ENCODE measurements at regions not wholly inside any gene's neighbourhood (a gene's known extent, or its start where the extent isn't known, plus 50 kb on each side); places are given as distances from the start of the nearest gene placed in this dataset.
"Not testable (repeated sequence)": the region's sequence is repeated elsewhere in the genome, so short reads cannot be mapped to it uniquely, and the experiment has no call there.

GRCh38 chr14:103271189-103271588 lies 62.8 kb upstream of the EIF5 start:
- DNase-seq, result no peak

DNA sequence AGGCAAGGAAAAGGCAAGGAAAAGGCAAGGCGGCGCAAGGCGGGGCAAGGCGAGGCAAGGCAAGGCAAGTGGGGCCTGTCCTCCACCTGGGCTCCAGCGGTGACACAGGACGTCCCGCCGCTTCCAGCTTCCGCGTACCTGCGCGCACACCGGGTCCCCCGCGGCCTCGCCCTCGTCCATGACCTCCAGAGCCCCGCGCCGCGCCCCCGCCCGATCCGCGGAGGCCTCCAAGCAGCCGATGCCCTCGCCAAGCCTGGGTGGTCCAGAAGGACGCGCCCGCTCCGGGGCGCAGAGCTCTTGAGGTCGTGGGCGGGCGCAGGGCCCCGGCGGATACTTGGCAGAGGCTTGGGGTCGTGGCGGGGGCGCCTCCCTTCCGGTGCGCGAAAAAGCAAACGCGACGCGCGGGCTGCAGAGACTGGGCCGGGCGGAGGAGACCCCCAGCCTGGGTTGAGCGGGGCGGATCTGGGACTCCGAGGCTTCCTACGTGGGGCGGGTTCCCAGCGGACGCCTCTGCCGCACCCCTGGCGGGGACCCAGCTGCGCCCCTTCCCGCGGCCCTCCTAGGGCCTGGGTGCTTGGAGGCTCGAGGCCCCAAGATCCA lies 60.8 kb upstream of the EIF5 start:
- DNase-seq, result no peak

DNA sequence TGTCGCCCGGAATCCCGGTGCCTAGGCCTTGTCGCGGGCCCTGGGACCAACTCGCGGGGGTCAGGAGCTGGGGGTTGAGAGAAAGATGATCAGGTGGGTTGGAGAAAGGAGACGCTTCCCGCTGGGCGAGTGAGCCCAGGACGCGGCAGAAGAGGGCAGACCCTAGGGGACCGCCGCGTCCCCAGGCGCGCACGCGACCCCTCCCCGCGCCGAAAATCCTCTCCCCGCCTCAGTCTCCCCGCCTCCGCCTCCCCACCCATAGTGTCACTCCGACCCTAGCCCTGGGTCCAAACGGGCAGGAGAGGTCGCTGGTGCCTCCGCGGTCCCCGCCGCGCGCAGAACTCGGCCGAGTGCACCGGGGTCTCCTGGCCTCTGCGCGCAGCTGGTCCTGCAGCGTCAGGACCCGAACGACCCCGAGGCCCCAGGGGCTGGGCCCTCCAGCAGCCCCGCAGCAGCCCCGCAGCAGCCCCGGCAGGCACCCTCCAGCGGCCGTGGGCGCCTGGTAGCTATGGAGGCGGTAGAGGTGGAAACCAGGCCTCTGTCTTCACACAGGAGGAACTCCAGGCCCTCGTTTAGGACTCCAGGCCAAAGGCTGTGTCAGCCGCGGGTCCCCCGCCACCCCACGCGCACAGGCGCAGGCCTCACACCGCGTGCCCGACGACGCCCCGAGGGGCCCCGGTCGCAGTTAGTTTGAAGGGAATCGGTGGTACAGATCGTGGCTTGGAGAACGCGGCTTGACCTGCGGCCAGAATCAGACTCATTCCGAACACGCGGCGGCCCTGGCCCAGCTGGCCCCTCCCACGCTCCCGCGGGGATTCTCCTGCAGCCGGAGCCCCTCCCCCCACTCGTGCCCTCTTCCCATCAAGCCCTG lies 60.1 kb upstream of the EIF5 start:
- DNase-seq, result no peak

DNA sequence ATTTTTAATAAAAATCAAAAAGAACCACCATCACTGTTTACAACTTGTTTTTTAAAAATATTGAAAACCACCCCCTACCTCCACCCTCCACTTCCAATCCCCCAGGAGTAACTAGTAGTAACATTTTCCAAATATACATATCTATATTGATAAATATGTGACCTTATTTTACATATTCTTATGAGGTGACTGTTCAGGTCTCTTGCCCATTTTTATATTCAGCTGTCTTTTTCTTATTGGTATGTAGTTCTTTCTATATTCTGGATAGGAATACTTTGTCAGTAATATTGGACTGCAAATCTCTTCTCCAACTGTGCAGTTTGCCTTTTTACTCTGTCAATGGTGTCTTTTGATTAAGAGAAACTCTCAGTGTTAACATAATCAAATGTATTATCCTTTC lies 59.0 kb upstream of the EIF5 start:
- no peak for DNase-seq

DNA sequence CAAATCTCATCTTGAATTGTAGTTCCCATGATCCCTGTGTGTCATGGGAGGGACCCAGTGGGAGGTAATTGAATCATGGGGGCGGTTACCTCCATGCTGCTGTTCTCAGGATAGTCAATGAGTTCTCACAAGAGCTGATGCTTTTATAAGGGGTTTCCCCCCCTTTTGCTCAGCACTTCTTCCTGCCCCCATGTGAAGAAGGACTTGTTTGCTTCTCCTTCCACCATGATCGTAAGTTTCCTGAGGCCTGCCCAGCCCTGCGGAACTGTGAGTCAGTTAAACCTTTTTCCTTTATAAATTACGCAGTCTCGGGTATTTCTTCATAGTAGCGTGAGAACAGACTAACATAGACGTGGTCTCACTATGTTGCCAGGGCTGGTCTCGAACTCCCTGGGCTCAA lies 56.1 kb upstream of the EIF5 start:
- DNase-seq, result no peak

DNA sequence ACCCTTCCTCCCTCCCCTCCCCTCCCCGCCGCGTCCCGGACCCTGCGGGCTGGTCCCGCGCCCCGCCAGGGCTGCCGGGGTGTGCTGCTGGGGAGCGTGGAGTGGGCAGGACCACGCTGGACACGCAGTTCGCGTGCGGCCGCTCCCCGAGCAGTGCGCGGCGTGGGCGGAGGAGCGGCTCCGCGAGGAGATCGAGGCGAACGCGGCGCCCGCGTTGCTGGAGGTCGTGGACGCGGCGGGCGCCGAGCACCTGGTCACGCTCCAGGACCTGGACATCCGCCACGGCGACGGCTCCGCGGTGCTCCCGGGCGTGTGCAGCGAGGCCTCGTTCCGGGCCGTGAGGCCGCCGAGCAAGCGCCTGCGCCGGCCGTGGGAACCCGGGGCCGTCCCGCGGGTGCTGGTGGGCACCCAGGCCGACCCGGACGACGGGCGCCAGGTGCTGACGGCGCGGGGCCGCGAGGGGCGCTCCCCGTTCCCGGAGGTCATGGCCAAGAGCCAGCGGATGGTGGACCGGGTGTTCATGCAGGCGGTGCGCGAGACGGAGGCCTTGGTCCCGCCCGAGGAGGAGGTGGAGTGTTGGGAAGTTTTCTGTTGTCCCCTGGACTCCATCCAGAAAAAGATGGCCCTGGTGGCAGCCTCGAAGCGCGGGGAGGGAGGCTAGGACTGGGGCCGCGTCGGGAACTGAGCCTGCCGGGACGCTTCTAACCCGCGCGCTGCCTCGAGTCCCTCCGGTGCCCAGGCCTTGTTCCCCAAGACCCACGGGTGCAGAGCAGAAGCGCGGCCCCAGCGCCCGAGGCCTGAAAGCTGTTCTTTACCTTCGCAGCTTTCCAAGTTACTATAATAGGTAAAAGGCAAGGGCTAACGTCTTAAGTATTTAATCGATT lies 54.7 kb upstream of the EIF5 start:
- DNase-seq, result no peak

DNA sequence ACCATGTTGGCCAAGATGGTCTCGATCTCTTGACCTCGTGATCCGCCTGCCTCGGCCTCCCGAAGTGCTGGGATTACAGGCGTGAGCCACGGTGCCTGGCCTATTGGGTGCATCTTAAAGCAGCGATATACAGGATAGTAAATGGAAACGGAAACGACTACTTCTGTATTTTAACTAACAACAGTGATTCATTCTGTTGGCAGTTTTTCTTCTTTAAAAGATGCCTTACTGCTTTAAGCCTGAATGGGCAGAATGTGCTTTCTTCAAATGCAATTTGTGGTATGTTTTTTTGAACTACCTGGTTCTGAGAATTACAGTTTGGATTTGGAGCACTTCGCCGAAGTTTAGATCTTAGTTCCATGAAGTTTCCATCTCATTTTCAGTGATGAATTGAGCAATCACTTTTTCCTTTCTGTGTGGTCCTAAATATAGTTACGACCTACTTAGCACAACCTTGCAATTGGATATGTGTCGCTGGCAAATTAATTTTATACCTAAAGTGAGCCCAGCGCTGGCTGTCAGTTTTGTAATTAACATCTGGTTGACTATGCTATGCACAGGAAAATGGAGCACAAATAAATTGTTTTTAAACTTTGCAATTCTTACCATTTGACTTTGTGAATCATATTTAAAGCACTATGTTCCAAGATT lies 53.6 kb upstream of the EIF5 start:
- no peak for DNase-seq

DNA sequence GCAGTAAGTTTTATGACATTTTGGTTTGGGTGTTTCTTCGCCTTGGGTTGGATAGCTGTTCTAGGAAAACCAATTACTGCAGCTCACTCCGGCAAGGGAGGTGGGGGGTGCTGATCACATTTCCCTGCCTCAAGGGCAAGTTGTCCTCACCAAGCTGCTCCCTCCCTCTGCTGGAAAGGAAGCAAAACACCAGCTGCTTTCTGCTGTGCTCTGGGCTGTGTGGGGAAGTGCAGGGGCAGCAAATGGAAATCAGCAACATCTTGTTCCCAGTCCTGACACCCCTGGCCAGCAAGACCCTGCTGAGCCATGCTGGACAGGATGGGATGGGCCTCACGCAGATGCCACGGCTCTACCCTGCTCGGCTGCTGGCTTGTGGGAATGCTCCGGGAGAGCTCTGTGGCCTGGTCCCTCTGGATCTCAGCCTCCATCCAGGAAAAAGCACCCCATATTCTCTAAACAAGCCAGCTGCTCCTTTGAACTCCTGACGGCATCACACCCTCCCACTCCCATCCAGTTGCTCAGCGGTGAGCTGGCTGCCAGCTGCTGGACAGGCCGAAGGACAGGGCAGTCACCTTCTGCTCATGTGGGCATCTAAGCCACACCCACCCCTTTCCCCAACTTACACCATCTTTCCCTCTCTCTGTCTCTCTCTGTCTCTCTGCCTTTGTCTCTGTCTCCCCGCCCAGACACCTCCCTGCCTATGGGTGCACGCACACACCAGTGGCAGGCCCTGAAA lies 52.4 kb upstream of the EIF5 start:
- no peak for DNase-seq

- DNase-seq, result not testable (repeated sequence)
Measured at GRCh38 chr14:103282309-103282708, 51.7 kb upstream of the EIF5 start.

DNA sequence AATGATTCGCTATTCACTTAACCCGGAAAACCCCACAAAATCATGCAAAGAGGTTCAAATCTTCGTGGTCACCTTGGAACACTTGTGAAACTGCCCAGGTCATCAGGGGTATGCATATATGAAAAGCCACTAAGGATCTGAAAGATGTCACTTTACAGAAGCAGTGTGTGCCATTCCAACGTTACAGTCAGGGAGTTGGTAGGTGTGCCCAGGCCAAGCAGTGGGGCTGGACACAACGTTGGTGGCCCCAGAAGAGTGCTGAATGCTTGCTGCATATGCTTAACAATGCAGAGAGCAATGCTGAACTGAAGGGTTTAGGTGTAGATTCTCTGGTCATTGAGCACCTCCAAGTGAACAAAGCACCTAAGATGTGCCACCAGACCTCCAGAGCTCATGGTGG lies 51.1 kb upstream of the EIF5 start:
- no peak for DNase-seq

DNA sequence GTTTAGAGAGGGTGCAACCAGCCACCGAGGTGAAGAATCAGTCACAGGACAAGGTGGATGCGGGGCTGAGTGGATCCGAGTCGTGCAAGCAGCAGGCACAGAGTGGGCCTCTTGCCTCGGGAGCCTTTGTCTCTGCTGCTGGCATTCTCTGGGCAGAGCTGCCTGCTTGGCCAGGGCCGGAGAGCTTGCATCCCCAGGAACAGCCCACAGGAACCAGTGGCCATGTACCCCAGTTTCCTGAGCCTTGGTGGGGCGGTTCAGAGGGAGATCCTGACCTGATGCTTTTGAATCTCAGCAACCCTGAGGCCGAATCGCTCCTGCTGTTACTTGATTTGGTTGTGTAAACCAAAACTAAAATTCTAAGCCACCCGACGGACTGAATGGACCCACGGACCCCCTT lies 50.1 kb upstream of the EIF5 start:
- no peak for DNase-seq
